IMR-90 (cell line): ENCODE measurements at regions not wholly inside any gene's neighbourhood (a gene's known extent, or its start where the extent isn't known, plus 50 kb on each side); places are given as distances from the start of the nearest gene placed in this dataset.

Experiments used
- ATAC-seq: fragments of 200-7000 bp; cut with Tn5 transposase; 2 replicates; pipeline ENCODE4 v1.9.1; 2020; ENCODE audit warnings: low read depth, mild to moderate bottlenecking, moderate library complexity
- BruUV-seq: library from RNA; stranded (reverse); fragments of 400-500 nt; replicated peaks from 2 replicates; lab custom pipeline; 2021; lab: Mats Ljungman, UMichigan
- CTCF ChIA-PET: fragments of 300-600 bp; formaldehyde crosslinking; extraction: SDS; loops from one replicate; lab custom pipeline; 2021; ENCODE audit warnings: antibody characterized with exemption; lab: Yijun Ruan, JAX
- POLR2A ChIA-PET: fragments of 300-600 bp; sonication (Branson Sonifier 250); formaldehyde crosslinking; loops from one replicate; lab custom pipeline; 2022; ENCODE audit warnings: antibody characterized with exemption; ENCODE audit not compliant: unreplicated experiment; lab: Charles Lee
- DNase-seq: peaks from one replicate; pipeline ENCODE4 v3.0.0; 2013
- H2AFZ ChIP-seq: replicated peaks from 2 replicates; pipeline ENCODE3; 2013; ENCODE audit warnings: low read length, mild to moderate bottlenecking; ENCODE audit not compliant: poor library complexity
- H2AK5ac ChIP-seq: 2 replicates; pipeline ENCODE4 v1.6.1; 2013; ENCODE audit warnings: low read depth, low read length, inconsistent platforms
- H2AK9ac ChIP-seq: replicated peaks from 2 replicates; pipeline ENCODE3; 2013; ENCODE audit warnings: mild to moderate bottlenecking, low read depth, low read length, moderate library complexity; ENCODE audit not compliant: poor library complexity
- H2BK120ac ChIP-seq: 2 replicates; pipeline ENCODE4 v1.6.1; 2013; ENCODE audit warnings: low read depth, low read length, inconsistent platforms
- H2BK15ac ChIP-seq: 3 replicates; pipeline ENCODE4 v1.6.1; 2013; ENCODE audit warnings: low read depth, low read length, inconsistent platforms
- H2BK20ac ChIP-seq: 2 replicates; pipeline ENCODE4 v1.6.1; 2013; ENCODE audit warnings: low read depth, mild to moderate bottlenecking, inconsistent platforms, low read length, moderate library complexity
- H2BK5ac ChIP-seq: 2 replicates; pipeline ENCODE4 v1.6.1; 2013; ENCODE audit warnings: mild to moderate bottlenecking, low read depth, low read length, inconsistent platforms; ENCODE audit not compliant: poor library complexity, severe bottlenecking
- H3K14ac ChIP-seq: replicated peaks from 2 replicates; pipeline ENCODE4 v1.6.1; 2013; ENCODE audit warnings: low read depth, low read length, inconsistent platforms
- H3K18ac ChIP-seq: 2 replicates; pipeline ENCODE4 v1.6.1; 2013; ENCODE audit warnings: low read depth, low read length, control low read depth
- H3K23ac ChIP-seq: 2 replicates; pipeline ENCODE4 v1.6.1; 2013; ENCODE audit warnings: low read depth, low read length, inconsistent platforms
- H3K27ac ChIP-seq: 2 replicates; pipeline ENCODE4 v1.5.1; 2013; ENCODE audit warnings: mild to moderate bottlenecking, control low read depth, low read length; ENCODE audit not compliant: insufficient read depth
- H3K27me3 ChIP-seq: 2 replicates; pipeline ENCODE4 v1.6.1; 2013; ENCODE audit warnings: low read length; ENCODE audit not compliant: control insufficient read depth, insufficient read depth
- H3K36me3 ChIP-seq: 2 replicates; pipeline ENCODE4 v1.6.1; 2013; ENCODE audit warnings: low read length, mixed read lengths; ENCODE audit not compliant: control insufficient read depth, insufficient read depth
- H3K4ac ChIP-seq: 2 replicates; pipeline ENCODE4 v1.6.1; 2013; ENCODE audit warnings: low read depth, low read length, inconsistent platforms
- H3K4me1 ChIP-seq: 2 replicates; pipeline ENCODE4 v1.6.1; 2013; ENCODE audit warnings: low read length, mixed read lengths; ENCODE audit not compliant: control insufficient read depth, insufficient read depth
- H3K4me2 ChIP-seq: 2 replicates; pipeline ENCODE4 v1.6.1; 2013; ENCODE audit warnings: low read depth, mild to moderate bottlenecking, control low read depth, low read length, moderate library complexity
- H3K4me3 ChIP-seq: 2 replicates; pipeline ENCODE4 v1.5.1; 2013; ENCODE audit warnings: low read depth, mild to moderate bottlenecking, control low read depth, low read length, moderate library complexity; ENCODE audit not compliant: insufficient read depth
- H3K56ac ChIP-seq: 2 replicates; pipeline ENCODE4 v1.6.1; 2013; ENCODE audit warnings: low read length, inconsistent platforms; ENCODE audit not compliant: insufficient read depth; ENCODE audit errors: extremely low read depth
- H3K79me1 ChIP-seq, 2 experiments: 2 replicates each; pipeline ENCODE4 v1.6.1; 2013; ENCODE audit warnings: low read length in 2 of 2, inconsistent platforms in 1 of 2, low read depth in 1 of 2
- H3K9ac ChIP-seq: 2 replicates; pipeline ENCODE4 v1.6.1; 2013; ENCODE audit warnings: low read depth, low read length, control low read depth
- H3K9me1 ChIP-seq: 2 replicates; pipeline ENCODE4 v1.6.1; 2013; ENCODE audit warnings: low read length, inconsistent platforms; ENCODE audit not compliant: insufficient read depth
- H3K9me3 ChIP-seq: 2 replicates; pipeline ENCODE4 v1.6.1; 2013; ENCODE audit warnings: low read length; ENCODE audit not compliant: control insufficient read depth, insufficient read depth
- H4K20me1 ChIP-seq: 2 replicates; pipeline ENCODE4 v1.6.1; 2013; ENCODE audit warnings: low read length, inconsistent platforms; ENCODE audit not compliant: insufficient read depth
- H4K5ac ChIP-seq: 2 replicates; pipeline ENCODE4 v1.6.1; 2013; ENCODE audit warnings: mild to moderate bottlenecking, low read depth, low read length, control low read depth
- H4K8ac ChIP-seq, 2 experiments: 2 replicates each; pipeline ENCODE4 v1.6.1; 2013; ENCODE audit warnings: low read depth in 2 of 2, low read length in 2 of 2, control low read depth in 1 of 2, inconsistent platforms in 1 of 2
- H4K91ac ChIP-seq: 2 replicates; pipeline ENCODE4 v1.6.1; 2013; ENCODE audit warnings: low read depth, low read length, inconsistent platforms; ENCODE audit not compliant: insufficient read depth
- BHLHE40 ChIP-seq: fragments of 150-350 bp; IDR thresholded peaks from 2 replicates; pipeline ENCODE4 v1.6.1; 2016; ENCODE audit warnings: mild to moderate bottlenecking, low read depth, low read length
- CEBPB ChIP-seq: IDR thresholded peaks from 2 replicates; pipeline ENCODE4 v1.6.1; 2012; ENCODE audit warnings: low read depth, low read length, improper control_type of control experiment
- ELK1 ChIP-seq: fragments of 150-350 bp; IDR thresholded peaks from 2 replicates; pipeline ENCODE4 v1.6.1; 2016; ENCODE audit warnings: low read depth, mild to moderate bottlenecking, low read length, moderate library complexity, borderline replicate concordance
- FOS ChIP-seq: fragments of 150-350 bp; IDR thresholded peaks from 2 replicates; pipeline ENCODE4 v1.6.1; 2016; ENCODE audit warnings: low read depth, low read length
- MAFK ChIP-seq: IDR thresholded peaks from 2 replicates; pipeline ENCODE4 v1.6.1; 2012; ENCODE audit warnings: low read depth, low read length, improper control_type of control experiment
- MXI1 ChIP-seq: IDR thresholded peaks from 2 replicates; pipeline ENCODE4 v1.6.1; 2012; ENCODE audit warnings: low read depth, mild to moderate bottlenecking, low read length, moderate library complexity, borderline replicate concordance
- NFE2L2 ChIP-seq: fragments of 150-350 bp; IDR thresholded peaks from 2 replicates; pipeline ENCODE4 v1.6.1; 2016; ENCODE audit warnings: low read depth, mild to moderate bottlenecking, low read length
- POLR2A ChIP-seq: IDR thresholded peaks from 2 replicates; pipeline ENCODE4 v1.6.1; 2012; ENCODE audit warnings: mild to moderate bottlenecking, low read depth, low read length
- RAD21 ChIP-seq: IDR thresholded peaks from 2 replicates; pipeline ENCODE4 v1.6.1; 2012; ENCODE audit warnings: low read length, improper control_type of control experiment
- RCOR1 ChIP-seq: IDR thresholded peaks from 2 replicates; pipeline ENCODE4 v1.6.1; 2012; ENCODE audit warnings: mild to moderate bottlenecking, low read length, improper control_type of control experiment; ENCODE audit not compliant: insufficient replicate concordance
- RFX5 ChIP-seq: IDR thresholded peaks from 2 replicates; pipeline ENCODE4 v1.8.0; 2012; ENCODE audit warnings: low read depth, mild to moderate bottlenecking, low read length, moderate library complexity
- SMC3 ChIP-seq: fragments of 150-350 bp; IDR thresholded peaks from 2 replicates; pipeline ENCODE4 v1.6.1; 2016; ENCODE audit warnings: low read depth, mild to moderate bottlenecking, antibody characterized with exemption, low read length, moderate library complexity
- USF2 ChIP-seq: fragments of 150-350 bp; IDR thresholded peaks from 2 replicates; pipeline ENCODE4 v1.6.1; 2017; ENCODE audit warnings: mild to moderate bottlenecking, antibody characterized with exemption, low read length, low read depth
- WGBS, 2 experiments: methylation state at CpG; one replicate each; pipeline versions ENCODE4 v1.1.5 to v1.1.7; 2013; ENCODE audit warnings: missing lambda C conversion rate in 2 of 2; ENCODE audit not compliant: insufficient read length in 1 of 2; ENCODE audit errors: extremely low coverage in 2 of 2; 5-methylcytosine and 5-hydroxymethylcytosine counted together
- dilution Hi-C: fragments of 300-500 bp; cut with HindIII; formaldehyde crosslinking; loops from one replicate; pipeline ENCODE4 v1.14.3; 2018; ENCODE audit warnings: low sequenced_read_pairs; ENCODE audit not compliant: unreplicated experiment
- in situ Hi-C: fragments of 300-500 bp; cut with MboI; formaldehyde crosslinking; loops from 3 replicates; pipeline ENCODE4 v1.14.3; 2019; ENCODE audit warnings: low sequenced_read_pairs, inconsistent platforms, mixed read lengths
- intact Hi-C: fragments of 100-400 bp; cut with micrococcal nuclease; formaldehyde crosslinking; loops from 2 replicates; pipeline ENCODE4 v1.10.0; 2022

GRCh38 chr1:5643360-5644107, 348.7 kb downstream of the NPHP4 start:
- POLR2A ChIA-PET, result no interaction called here
- Histone ChIP-seq H3K9me3 (peaks cover 48% of the 10 kb centered on the region), H3K4me2 (no peak overlapping the region), H3K36me3 (no peaks in the 10 kb centered on the region), H3K9ac (no peak overlapping the region), H2AFZ (no peak overlapping the region), H3K14ac (no peak overlapping the region), H3K23ac (no peak overlapping the region), H2AK9ac (no peak overlapping the region), H3K27ac (no peak overlapping the region), H4K20me1 (no peaks in the 10 kb centered on the region), H3K27me3 (no peaks in the 10 kb centered on the region), H2BK20ac (no peak overlapping the region), H4K91ac (no peak overlapping the region), H3K4me1 (no peaks in the 10 kb centered on the region), H2BK15ac (no peak overlapping the region), H3K79me1 (no peaks in the 10 kb centered on the region), H2BK5ac (no peak overlapping the region), H2BK120ac (no peak overlapping the region), H3K9me1 (no peaks in the 10 kb centered on the region), H3K4me3 (no peak overlapping the region), H3K18ac (no peak overlapping the region), H4K8ac (no peak overlapping the region), H4K5ac (no peak overlapping the region), H2AK5ac (no peak overlapping the region), H3K4ac (no peak overlapping the region), H3K56ac (no peak overlapping the region)
- dilution Hi-C loops, result no loop called here
- ATAC-seq (no peak), DNase-seq (no peak)
- intact Hi-C loops, result no loop called here
- WGBS, 2 experiments, result 57% methylated on average over 9 of the region's 15 CpGs; no CpG with 5 or more reads in 1 of the 2 experiments
- CTCF ChIA-PET, result no interaction called here
- no peak for TF ChIP-seq MAFK
- no peak for TF ChIP-seq NFE2L2
- no peak for TF ChIP-seq MXI1
- TF ChIP-seq RFX5, result no peak
- TF ChIP-seq FOS, result no peak
- no peak for TF ChIP-seq POLR2A
- TF ChIP-seq CEBPB, result no peak
- TF ChIP-seq BHLHE40, result no peak
- TF ChIP-seq ELK1, result no peak
- TF ChIP-seq SMC3, result no peak
- no peak for TF ChIP-seq USF2
- TF ChIP-seq RCOR1, result no peak
- no peak for TF ChIP-seq RAD21
- in situ Hi-C loops, result no loop called here
- no TSS peak for BruUV-seq
